ENCODE measurements at regions not wholly inside any gene's neighbourhood (a gene's known extent, or its start where the extent isn't known, plus 50 kb on each side); places are given as distances from the start of the nearest gene placed in this dataset.

DNA sequence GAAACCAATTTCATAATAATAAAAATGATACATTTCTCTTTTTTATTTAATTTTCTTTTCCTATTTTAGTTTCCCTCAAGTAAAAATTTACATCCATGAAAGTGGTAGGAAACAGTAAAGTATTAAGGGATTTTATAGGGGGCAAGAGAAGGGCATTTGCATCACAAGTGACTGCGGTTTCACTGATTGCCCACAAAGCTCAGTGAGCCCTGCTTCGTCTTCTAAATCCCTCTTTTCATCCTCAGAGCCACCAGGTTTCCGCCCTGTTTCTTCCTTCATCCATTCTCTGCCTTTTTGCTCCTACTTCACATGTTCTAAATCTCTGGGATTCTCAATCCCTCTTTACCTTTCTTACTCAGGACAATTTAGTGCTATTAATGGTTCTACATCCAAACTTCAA lies 491.4 kb downstream of the LRRC70 start:
- Histone ChIP-seq H4K20me1 (ENCODE audit: insufficient read depth) (no peaks in the 10 kb centered on the region), H3K9ac (ENCODE audit: low read length) (no peak overlapping the region), H3K27me3 (ENCODE audit: insufficient read depth, low read depth, low read length) (no peaks in the 10 kb centered on the region), H2AFZ (ENCODE audit: low read depth, low read length) (no peak overlapping the region), H3K79me2 (replicated peaks; ENCODE audit: insufficient read depth, low read length) (no peaks in the 10 kb centered on the region), H3K4me2 (ENCODE audit: low read length) (no peak overlapping the region), H3K9me2 (ENCODE audit: insufficient read depth, low read length) (no peaks in the 10 kb centered on the region), H3K36me3 (ENCODE audit: insufficient read depth, low read length) (no peaks in the 10 kb centered on the region), H3K9me3 (ENCODE audit: low read length) (no peaks in the 10 kb centered on the region), H3K4me3 (ENCODE audit: low read length) (no peak overlapping the region), H3F3A (ENCODE audit: insufficient read depth, low read length, poor library complexity, severe bottlenecking) (no peaks in the 10 kb centered on the region), H3K27ac (ENCODE audit: low read length) (no peak overlapping the region)
- no peak for TF ChIP-seq EP300 (conservative IDR thresholded peaks at IDR 0.05; ENCODE audit: poor library complexity, severe bottlenecking)
- TF ChIP-seq MXI1 (conservative IDR thresholded peaks at IDR 0.05; ENCODE audit: poor library complexity, severe bottlenecking): no peak
- TF ChIP-seq SMC3 (conservative IDR thresholded peaks at IDR 0.05; ENCODE audit: poor library complexity): no peak
- TF ChIP-seq TAF1 (IDR thresholded peaks at IDR 0.05; ENCODE audit: low read depth): no peak
- TF ChIP-seq, protein P1, sequence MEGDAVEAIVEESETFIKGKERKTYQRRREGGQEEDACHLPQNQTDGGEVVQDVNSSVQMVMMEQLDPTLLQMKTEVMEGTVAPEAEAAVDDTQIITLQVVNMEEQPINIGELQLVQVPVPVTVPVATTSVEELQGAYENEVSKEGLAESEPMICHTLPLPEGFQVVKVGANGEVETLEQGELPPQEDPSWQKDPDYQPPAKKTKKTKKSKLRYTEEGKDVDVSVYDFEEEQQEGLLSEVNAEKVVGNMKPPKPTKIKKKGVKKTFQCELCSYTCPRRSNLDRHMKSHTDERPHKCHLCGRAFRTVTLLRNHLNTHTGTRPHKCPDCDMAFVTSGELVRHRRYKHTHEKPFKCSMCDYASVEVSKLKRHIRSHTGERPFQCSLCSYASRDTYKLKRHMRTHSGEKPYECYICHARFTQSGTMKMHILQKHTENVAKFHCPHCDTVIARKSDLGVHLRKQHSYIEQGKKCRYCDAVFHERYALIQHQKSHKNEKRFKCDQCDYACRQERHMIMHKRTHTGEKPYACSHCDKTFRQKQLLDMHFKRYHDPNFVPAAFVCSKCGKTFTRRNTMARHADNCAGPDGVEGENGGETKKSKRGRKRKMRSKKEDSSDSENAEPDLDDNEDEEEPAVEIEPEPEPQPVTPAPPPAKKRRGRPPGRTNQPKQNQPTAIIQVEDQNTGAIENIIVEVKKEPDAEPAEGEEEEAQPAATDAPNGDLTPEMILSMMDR (IDR thresholded peaks at IDR 0.05; ENCODE audit: poor library complexity, severe bottlenecking): no peak
- no peak for TF ChIP-seq POLR2AphosphoS5 (IDR thresholded peaks at IDR 0.05)
- TF ChIP-seq RAD21 (conservative IDR thresholded peaks at IDR 0.05): no peak
- no peak for TF ChIP-seq EZH2 (IDR thresholded peaks at IDR 0.05; ENCODE audit: borderline replicate concordance, insufficient read depth, low read length, poor library complexity, severe bottlenecking)
- TF ChIP-seq, protein P2, sequence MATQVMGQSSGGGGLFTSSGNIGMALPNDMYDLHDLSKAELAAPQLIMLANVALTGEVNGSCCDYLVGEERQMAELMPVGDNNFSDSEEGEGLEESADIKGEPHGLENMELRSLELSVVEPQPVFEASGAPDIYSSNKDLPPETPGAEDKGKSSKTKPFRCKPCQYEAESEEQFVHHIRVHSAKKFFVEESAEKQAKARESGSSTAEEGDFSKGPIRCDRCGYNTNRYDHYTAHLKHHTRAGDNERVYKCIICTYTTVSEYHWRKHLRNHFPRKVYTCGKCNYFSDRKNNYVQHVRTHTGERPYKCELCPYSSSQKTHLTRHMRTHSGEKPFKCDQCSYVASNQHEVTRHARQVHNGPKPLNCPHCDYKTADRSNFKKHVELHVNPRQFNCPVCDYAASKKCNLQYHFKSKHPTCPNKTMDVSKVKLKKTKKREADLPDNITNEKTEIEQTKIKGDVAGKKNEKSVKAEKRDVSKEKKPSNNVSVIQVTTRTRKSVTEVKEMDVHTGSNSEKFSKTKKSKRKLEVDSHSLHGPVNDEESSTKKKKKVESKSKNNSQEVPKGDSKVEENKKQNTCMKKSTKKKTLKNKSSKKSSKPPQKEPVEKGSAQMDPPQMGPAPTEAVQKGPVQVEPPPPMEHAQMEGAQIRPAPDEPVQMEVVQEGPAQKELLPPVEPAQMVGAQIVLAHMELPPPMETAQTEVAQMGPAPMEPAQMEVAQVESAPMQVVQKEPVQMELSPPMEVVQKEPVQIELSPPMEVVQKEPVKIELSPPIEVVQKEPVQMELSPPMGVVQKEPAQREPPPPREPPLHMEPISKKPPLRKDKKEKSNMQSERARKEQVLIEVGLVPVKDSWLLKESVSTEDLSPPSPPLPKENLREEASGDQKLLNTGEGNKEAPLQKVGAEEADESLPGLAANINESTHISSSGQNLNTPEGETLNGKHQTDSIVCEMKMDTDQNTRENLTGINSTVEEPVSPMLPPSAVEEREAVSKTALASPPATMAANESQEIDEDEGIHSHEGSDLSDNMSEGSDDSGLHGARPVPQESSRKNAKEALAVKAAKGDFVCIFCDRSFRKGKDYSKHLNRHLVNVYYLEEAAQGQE (IDR thresholded peaks at IDR 0.05; ENCODE audit: borderline replicate concordance): no peak

DNA sequence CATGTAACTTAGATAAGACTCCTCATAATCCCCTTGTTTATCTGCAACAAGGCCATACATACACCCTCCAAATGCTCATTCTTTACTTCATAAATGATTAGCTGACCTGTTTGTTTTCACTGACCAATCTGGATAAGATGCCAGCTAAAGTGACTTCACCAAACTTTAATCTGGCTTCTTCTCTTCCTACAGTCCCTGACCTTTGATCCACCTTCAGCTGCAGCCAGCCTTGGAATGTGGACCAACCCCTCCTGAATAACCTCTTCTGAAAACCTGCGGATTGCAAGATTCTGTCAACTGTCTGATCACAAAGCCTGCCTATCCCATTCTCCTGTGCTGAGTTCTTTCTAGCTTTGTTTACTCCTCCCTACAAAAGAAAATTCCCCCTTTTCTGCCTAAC lies 476.8 kb downstream of the LRRC70 start:
- H3K36me3 ChIP-seq (ENCODE audit: insufficient read depth, low read length): no peaks in the 10 kb centered on the region

More for the DNA sequence above, 476.8 kb downstream of the LRRC70 start:
- H3K9ac ChIP-seq (ENCODE audit: low read length): no peak overlapping the region
- no peaks in the 10 kb centered on the region for H3K79me2 ChIP-seq (replicated peaks; ENCODE audit: insufficient read depth, low read length)
- no peaks in the 10 kb centered on the region for H3F3A ChIP-seq (ENCODE audit: insufficient read depth, low read length, poor library complexity, severe bottlenecking)
- no peak overlapping the region for H3K27ac ChIP-seq (ENCODE audit: low read length)
- H3K4me2 ChIP-seq (ENCODE audit: low read length): no peak overlapping the region
- no peaks in the 10 kb centered on the region for H4K20me1 ChIP-seq (ENCODE audit: insufficient read depth)
- no peaks in the 10 kb centered on the region for H3K9me2 ChIP-seq (ENCODE audit: insufficient read depth, low read length)
- no peak overlapping the region for H2AFZ ChIP-seq (ENCODE audit: low read depth, low read length)
- TF ChIP-seq, protein P1 (IDR thresholded peaks at IDR 0.05; ENCODE audit: poor library complexity, severe bottlenecking): no peak
- no peak for TF ChIP-seq POLR2AphosphoS5 (IDR thresholded peaks at IDR 0.05)
- no peak for TF ChIP-seq MXI1 (conservative IDR thresholded peaks at IDR 0.05; ENCODE audit: poor library complexity, severe bottlenecking)
- no peak for TF ChIP-seq TAF1 (IDR thresholded peaks at IDR 0.05; ENCODE audit: low read depth)
- TF ChIP-seq EZH2 (IDR thresholded peaks at IDR 0.05; ENCODE audit: borderline replicate concordance, insufficient read depth, low read length, poor library complexity, severe bottlenecking): no peak
- no peak for TF ChIP-seq RAD21 (conservative IDR thresholded peaks at IDR 0.05)
- no peak overlapping the region for H3K4me3 ChIP-seq (ENCODE audit: low read length)
- no peaks in the 10 kb centered on the region for H3K9me3 ChIP-seq (ENCODE audit: low read length)
- no peaks in the 10 kb centered on the region for H3K27me3 ChIP-seq (ENCODE audit: insufficient read depth, low read depth, low read length)
